A549 (cell line): ENCODE measurements at regions not wholly inside any gene's neighbourhood (a gene's known extent, or its start where the extent isn't known, plus 50 kb on each side); places are given as distances from the start of the nearest gene placed in this dataset.

Experiments
- ATAC-seq, 2 experiments: fragments of 200-7000 bp in 1 of 2; fragments of >200 bp in 1 of 2; cut with Nextera tagmentation in 1 of 2; cut with Tn5 transposase in 1 of 2; 3 replicates each; pipeline versions ENCODE4 v1.8.0 to v1.9.1; 2018 to 2020; ENCODE audit warnings: mild to moderate bottlenecking in 1 of 2, moderate library complexity in 1 of 2
- CTCF ChIA-PET: fragments of 300-600 bp; sonication (Branson Sonifier 250); formaldehyde crosslinking; extraction: SDS; loops from one replicate; lab custom pipeline; 2021; ENCODE audit warnings: antibody characterized with exemption, inconsistent platforms; lab: Yijun Ruan, JAX
- POLR2A ChIA-PET: fragments of 350-600 bp; formaldehyde crosslinking; extraction: SDS; loops from one replicate; lab custom pipeline; 2021; ENCODE audit warnings: antibody characterized with exemption, inconsistent platforms; lab: Yijun Ruan, JAX
- DNase-seq, 2 experiments: peaks; one replicate each; pipeline versions ENCODE4 v3.0.0 to v3.0.0-alpha.2; 2011 to 2016; ENCODE audit warnings: low read depth in 1 of 2, low spot score in 1 of 2
- FAIRE-seq: peaks from 2 replicates; lab custom pipeline; 2011; peaks lifted over from hg19 to GRCh38; lab: Jason Lieb, UNC
- H3K27ac ChIP-seq, 2 experiments: fragments of >200 bp; sonication (Bioruptor Twin); formaldehyde crosslinking; 3 replicates each; pipeline ENCODE4 v1.5.1; 2016 to 2017
- H3K4me1 ChIP-seq: fragments of >200 bp; sonication (Bioruptor Twin); formaldehyde crosslinking; 3 replicates; pipeline ENCODE4 v1.6.1; 2016
- H3K4me2 ChIP-seq: fragments of >200 bp; sonication (Bioruptor Twin); formaldehyde crosslinking; 3 replicates; pipeline ENCODE4 v1.6.1; 2016
- H3K4me3 ChIP-seq: fragments of >200 bp; sonication (Bioruptor Twin); formaldehyde crosslinking; 3 replicates; pipeline ENCODE4 v1.5.1; 2016
- H3K9me3 ChIP-seq: fragments of >200 bp; sonication (Bioruptor Twin); formaldehyde crosslinking; 3 replicates; pipeline ENCODE4 v1.6.1; 2016
- ATOH8 ChIP-seq: fragments of 250-450 bp; sonication (Bioruptor Pico); IDR thresholded peaks from 2 replicates; pipeline ENCODE4 v1.5.0; 2020; ENCODE audit warnings: low read depth, mild to moderate bottlenecking, moderate library complexity
- BCL3 ChIP-seq: fragments of >200 bp; sonication (Bioruptor Twin); formaldehyde crosslinking; IDR thresholded peaks from 3 replicates; pipeline ENCODE4 v1.6.1; 2016
- BHLHE40 ChIP-seq: IDR thresholded peaks from 2 replicates; pipeline ENCODE4 v1.6.1; 2012; ENCODE audit warnings: low read depth, low read length, inconsistent platforms
- CBX2 ChIP-seq: fragments of 200-600 bp; sonication (generic); IDR thresholded peaks from 2 replicates; pipeline ENCODE4 v1.6.1; 2016; ENCODE audit warnings: low read depth, mild to moderate bottlenecking, borderline replicate concordance
- CEBPB ChIP-seq, 2 experiments: fragments of >200 bp in 1 of 2; sonication (Bioruptor Twin) in 1 of 2; formaldehyde crosslinking in 1 of 2; IDR thresholded peaks; 2 replicates each; pipeline ENCODE4 v1.6.1; 2012 to 2016
- E2F6 ChIP-seq: IDR thresholded peaks from 2 replicates; pipeline ENCODE4 v1.6.1; 2012; ENCODE audit warnings: low read depth, borderline replicate concordance
- ELK1 ChIP-seq: fragments of 150-350 bp; IDR thresholded peaks from 2 replicates; pipeline ENCODE4 v1.6.1; 2014; ENCODE audit warnings: low read depth, mild to moderate bottlenecking, low read length
- FOSB ChIP-seq: fragments of 250-450 bp; sonication (Bioruptor Pico); IDR thresholded peaks from 2 replicates; pipeline ENCODE4 v1.5.0; 2020; ENCODE audit warnings: mild to moderate bottlenecking, moderate library complexity
- FOXS1 ChIP-seq: fragments of 250-450 bp; sonication (Bioruptor Pico); IDR thresholded peaks from 2 replicates; pipeline ENCODE4 v1.5.0; 2020; ENCODE audit warnings: mild to moderate bottlenecking, moderate library complexity
- HES2 ChIP-seq: fragments of >200 bp; sonication (Bioruptor Twin); formaldehyde crosslinking; IDR thresholded peaks from 2 replicates; pipeline ENCODE4 v1.6.1; 2016
- HOXB13 ChIP-seq: fragments of 250-450 bp; sonication (Bioruptor Pico); IDR thresholded peaks from 2 replicates; pipeline ENCODE4 v1.5.0; 2020; ENCODE audit warnings: low read depth, mild to moderate bottlenecking, moderate library complexity
- JUNB ChIP-seq: fragments of >200 bp; sonication (Bioruptor Twin); formaldehyde crosslinking; IDR thresholded peaks from 2 replicates; pipeline ENCODE4 v1.6.1; 2016
- MAZ ChIP-seq: fragments of 150-350 bp; IDR thresholded peaks from 2 replicates; pipeline ENCODE4 v1.6.1; 2014; ENCODE audit warnings: antibody characterized with exemption, low read depth, low read length, borderline replicate concordance
- RNF2 ChIP-seq: fragments of 200-600 bp; sonication (generic); IDR thresholded peaks from 2 replicates; pipeline ENCODE4 v1.6.1; 2016; ENCODE audit warnings: low read depth, mild to moderate bottlenecking, antibody characterized with exemption, moderate library complexity, borderline replicate concordance
- SMC3 ChIP-seq: fragments of >200 bp; sonication (Bioruptor Twin); formaldehyde crosslinking; IDR thresholded peaks from 3 replicates; pipeline ENCODE4 v1.6.1; 2018; ENCODE audit warnings: inconsistent platforms
- ZSCAN20 ChIP-seq: fragments of 250-450 bp; sonication (Bioruptor Pico); IDR thresholded peaks from 2 replicates; pipeline ENCODE4 v1.8.0; 2022; ENCODE audit warnings: mild to moderate bottlenecking, moderate library complexity
- WGBS: methylation state at CpG from one replicate; pipeline ENCODE4 v1.1.6; 2017; ENCODE audit errors: missing lambda C conversion rate; 5-methylcytosine and 5-hydroxymethylcytosine counted together

GRCh38 chr2:181290182-181290581 is 167.0 kb upstream of the ITGA4 start:
- DNase-seq (no peak), ATAC-seq (no peak), FAIRE-seq (no peak)
- TF ChIP-seq HES2 (no peak), ATOH8 (CRISPR knock-in tag) (no peak), FOSB (no peak), RNF2 (no peak), SMC3 (no peak), MAZ (no peak), HOXB13 (CRISPR knock-in tag) (no peak), E2F6 (no peak), ZSCAN20 (CRISPR knock-in tag) (no peak)
- Histone ChIP-seq H3K9me3 (no peaks in the 10 kb centered on the region), H3K4me2 (no peak overlapping the region), H3K27ac (no peak overlapping the region), H3K4me3 (no peak overlapping the region), H3K4me1 (no peaks in the 10 kb centered on the region)
- ChIA-PET CTCF (no interaction called here), POLR2A (no interaction called here)
- 67% methylated on average over 1 of the region's 1 CpG for WGBS

GRCh38 chr2:181294979-181295378 is 162.2 kb upstream of the ITGA4 start:
- Histone ChIP-seq H3K4me3 (no peak overlapping the region), H3K9me3 (no peaks in the 10 kb centered on the region), H3K27ac (no peak overlapping the region), H3K4me2 (no peak overlapping the region), H3K4me1 (no peaks in the 10 kb centered on the region)
- DNase-seq (no peak), ATAC-seq (no peak)
- CTCF ChIA-PET: interaction anchor here (0.6 kb wide), 1 partner anchor 25 kb away, joined by 3 read pairs; no protein-coding TSS in a partner anchor
- 17% methylated on average over 1 of the region's 1 CpG for WGBS
- TF ChIP-seq FOXS1 (no peak), JUNB (no peak), CBX2 (no peak), ELK1 (no peak), MAZ (no peak), BCL3 (no peak)
- TF ChIP-seq, all 56 proteins: peak for 0
- POLR2A ChIA-PET: no interaction called here
- no peak for FAIRE-seq

GRCh38 chr2:181300600-181301291 is 156.4 kb upstream of the ITGA4 start:
- DNase-seq (no peak), ATAC-seq (no peak), FAIRE-seq (no peak)
- TF ChIP-seq BHLHE40: no peak
- TF ChIP-seq CEBPB (IDR thresholded peaks at IDR 0.05): peak; percentile 22 to 32; a peak in 1 of 4 replicates
- Histone ChIP-seq H3K4me2 (no peak overlapping the region), H3K9me3 (no peaks in the 10 kb centered on the region), H3K4me3 (no peak overlapping the region), H3K27ac (no peak overlapping the region), H3K4me1 (no peaks in the 10 kb centered on the region)
- WGBS: 71% methylated on average over 5 of the region's 5 CpGs
- ChIA-PET POLR2A (no interaction called here), CTCF (no interaction called here)
